ENCODE measurements at regions not wholly inside any gene's neighbourhood (a gene's known extent, or its start where the extent isn't known, plus 50 kb on each side); places are given as distances from the start of the nearest gene placed in this dataset.

DNA sequence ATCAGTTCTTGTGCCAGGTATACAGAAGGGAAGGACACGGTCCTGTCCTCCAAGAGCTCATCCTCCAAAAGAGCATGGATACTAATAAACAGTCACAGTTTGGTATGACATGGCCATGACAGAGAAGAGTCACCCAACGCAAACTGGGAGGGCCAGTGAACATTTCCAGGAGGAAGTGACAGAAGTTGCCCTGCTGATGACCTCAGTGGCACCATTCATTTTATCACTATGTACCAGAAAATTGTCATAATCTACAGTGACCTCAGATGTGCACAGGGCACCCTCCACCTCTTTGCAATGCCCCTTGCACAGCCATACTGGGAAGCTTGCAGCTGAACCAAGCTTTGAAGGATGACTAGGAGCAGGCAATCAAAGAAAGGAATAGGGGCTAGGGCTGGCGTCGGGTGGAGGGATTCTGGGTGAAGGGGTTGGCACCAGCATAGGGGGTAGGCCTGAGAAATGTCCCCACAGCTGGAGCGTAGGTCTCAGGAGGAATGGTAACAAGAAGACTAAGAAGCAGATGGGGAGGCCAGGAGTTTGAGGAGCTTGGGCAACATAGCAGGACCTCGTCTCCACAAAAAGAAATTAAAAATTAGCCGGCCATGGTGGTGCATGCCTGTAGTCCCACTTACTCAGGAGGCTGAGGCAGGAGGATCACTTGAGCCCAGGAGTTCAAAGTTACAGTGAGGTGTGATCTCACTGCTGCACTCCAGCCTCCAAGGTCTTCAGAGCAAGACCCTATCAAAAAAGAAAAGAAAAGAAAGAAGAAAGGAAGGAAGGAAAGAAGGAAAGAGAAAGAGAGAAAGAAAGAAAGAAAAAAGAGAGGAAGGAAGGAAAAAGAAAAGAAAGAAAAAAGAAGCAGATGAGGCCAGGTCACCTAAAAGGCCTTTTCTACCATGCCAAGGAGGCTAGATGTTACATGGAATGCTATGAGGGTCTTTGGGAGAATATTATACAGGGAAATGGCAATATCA is 65.3 kb upstream of the SNX9 start (continued):
- no peak for TF ChIP-seq PBX3 (IDR thresholded peaks at IDR 0.05)
- no peak for TF ChIP-seq FOXM1 (IDR thresholded peaks at IDR 0.05; ENCODE audit: low read depth)
- no peak for TF ChIP-seq NRF1 (IDR thresholded peaks at IDR 0.05; ENCODE audit: low read depth, low read length)
- TF ChIP-seq GATA2 (CRISPR knock-in tag; IDR thresholded peaks at IDR 0.05) = no peak
- no peak for TF ChIP-seq ELF1 (IDR thresholded peaks at IDR 0.05)
- TF ChIP-seq TAF1 (IDR thresholded peaks at IDR 0.05; ENCODE audit: borderline replicate concordance, low read depth, low read length) = no peak
- TF ChIP-seq RXRA (IDR thresholded peaks at IDR 0.05; ENCODE audit: borderline replicate concordance, low read depth) = no peak
- no peak for TF ChIP-seq MEF2A (IDR thresholded peaks at IDR 0.05; ENCODE audit: borderline replicate concordance, low read depth)
- TF ChIP-seq USF2 (IDR thresholded peaks at IDR 0.05; ENCODE audit: borderline replicate concordance, low read depth, low read length) = no peak

DNA sequence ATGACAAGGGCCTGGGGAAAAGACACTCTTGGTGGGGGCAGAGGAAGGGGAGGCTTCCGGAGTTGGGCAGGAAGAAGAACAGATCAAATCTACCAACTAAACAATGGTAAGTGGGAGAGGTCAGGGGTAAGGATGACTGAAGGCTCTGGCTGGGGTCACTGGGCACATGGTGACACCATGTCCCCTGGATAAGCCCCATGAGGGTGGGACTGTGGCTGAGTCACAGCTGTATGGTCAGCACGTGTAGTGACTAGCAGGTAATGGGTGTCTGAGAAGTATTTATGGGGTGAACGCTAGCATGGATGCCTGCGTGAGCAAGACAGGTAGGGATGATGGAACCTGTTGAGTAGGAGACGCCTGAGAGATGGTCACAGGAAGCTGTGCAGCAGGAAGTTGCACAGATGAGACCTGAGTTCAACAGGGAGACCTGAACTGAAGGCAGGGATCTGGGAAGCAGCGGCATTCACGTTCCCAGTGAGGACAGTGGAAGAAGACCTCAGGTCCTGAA is 64.5 kb upstream of the SNX9 start:
- H4K20me1 ChIP-seq (ENCODE audit: insufficient read depth) = no peaks in the 10 kb centered on the region
- H3K4me3 ChIP-seq (ENCODE audit: low read depth in 2 of 2, low read length in 1 of 2) = no peak overlapping the region
- H3K9ac ChIP-seq = no peak overlapping the region
- no peaks in the 10 kb centered on the region for H3K79me2 ChIP-seq (ENCODE audit: insufficient read depth)
- ChIA-PET CTCF (interaction anchor here (1.1 to 2.4 kb wide), 5 partner anchors 12 to 373 kb away, joined by 3 to 10 read pairs (median 6); no protein-coding TSS in a partner anchor), POLR2A (no interaction called here)
- H2AFZ ChIP-seq (ENCODE audit: low read depth) = no peak overlapping the region
- TF ChIP-seq GATA2 (CRISPR knock-in tag; IDR thresholded peaks at IDR 0.05) = no peak
- no peak for TF ChIP-seq USF2 (IDR thresholded peaks at IDR 0.05; ENCODE audit: borderline replicate concordance, low read depth, low read length)
- TF ChIP-seq NFIC (IDR thresholded peaks at IDR 0.05; ENCODE audit: borderline replicate concordance) = no peak
- TF ChIP-seq, protein P1, sequence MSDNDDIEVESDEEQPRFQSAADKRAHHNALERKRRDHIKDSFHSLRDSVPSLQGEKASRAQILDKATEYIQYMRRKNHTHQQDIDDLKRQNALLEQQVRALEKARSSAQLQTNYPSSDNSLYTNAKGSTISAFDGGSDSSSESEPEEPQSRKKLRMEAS (IDR thresholded peaks at IDR 0.05; ENCODE audit: low read depth) = no peak
- no peak for TF ChIP-seq TEAD4 (IDR thresholded peaks at IDR 0.05; ENCODE audit: borderline replicate concordance, insufficient read depth)
- TF ChIP-seq FOXM1 (IDR thresholded peaks at IDR 0.05; ENCODE audit: low read depth) = no peak
- no peak for TF ChIP-seq CHD2 (IDR thresholded peaks at IDR 0.05; ENCODE audit: low read length, partially characterized antibody)
- TF ChIP-seq SMC3 (IDR thresholded peaks at IDR 0.05; ENCODE audit: low read depth, low read length) = no peak
- no peak for TF ChIP-seq TCF12 (IDR thresholded peaks at IDR 0.05)
- no peak for TF ChIP-seq YY1 (IDR thresholded peaks at IDR 0.05; ENCODE audit: low read depth)
- TF ChIP-seq TAF1 (IDR thresholded peaks at IDR 0.05; ENCODE audit: borderline replicate concordance, low read depth, low read length) = no peak
- TF ChIP-seq, protein P2, sequence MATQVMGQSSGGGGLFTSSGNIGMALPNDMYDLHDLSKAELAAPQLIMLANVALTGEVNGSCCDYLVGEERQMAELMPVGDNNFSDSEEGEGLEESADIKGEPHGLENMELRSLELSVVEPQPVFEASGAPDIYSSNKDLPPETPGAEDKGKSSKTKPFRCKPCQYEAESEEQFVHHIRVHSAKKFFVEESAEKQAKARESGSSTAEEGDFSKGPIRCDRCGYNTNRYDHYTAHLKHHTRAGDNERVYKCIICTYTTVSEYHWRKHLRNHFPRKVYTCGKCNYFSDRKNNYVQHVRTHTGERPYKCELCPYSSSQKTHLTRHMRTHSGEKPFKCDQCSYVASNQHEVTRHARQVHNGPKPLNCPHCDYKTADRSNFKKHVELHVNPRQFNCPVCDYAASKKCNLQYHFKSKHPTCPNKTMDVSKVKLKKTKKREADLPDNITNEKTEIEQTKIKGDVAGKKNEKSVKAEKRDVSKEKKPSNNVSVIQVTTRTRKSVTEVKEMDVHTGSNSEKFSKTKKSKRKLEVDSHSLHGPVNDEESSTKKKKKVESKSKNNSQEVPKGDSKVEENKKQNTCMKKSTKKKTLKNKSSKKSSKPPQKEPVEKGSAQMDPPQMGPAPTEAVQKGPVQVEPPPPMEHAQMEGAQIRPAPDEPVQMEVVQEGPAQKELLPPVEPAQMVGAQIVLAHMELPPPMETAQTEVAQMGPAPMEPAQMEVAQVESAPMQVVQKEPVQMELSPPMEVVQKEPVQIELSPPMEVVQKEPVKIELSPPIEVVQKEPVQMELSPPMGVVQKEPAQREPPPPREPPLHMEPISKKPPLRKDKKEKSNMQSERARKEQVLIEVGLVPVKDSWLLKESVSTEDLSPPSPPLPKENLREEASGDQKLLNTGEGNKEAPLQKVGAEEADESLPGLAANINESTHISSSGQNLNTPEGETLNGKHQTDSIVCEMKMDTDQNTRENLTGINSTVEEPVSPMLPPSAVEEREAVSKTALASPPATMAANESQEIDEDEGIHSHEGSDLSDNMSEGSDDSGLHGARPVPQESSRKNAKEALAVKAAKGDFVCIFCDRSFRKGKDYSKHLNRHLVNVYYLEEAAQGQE (IDR thresholded peaks at IDR 0.05; ENCODE audit: low read depth, low read length) = no peak
- no peak for TF ChIP-seq NRF1 (IDR thresholded peaks at IDR 0.05; ENCODE audit: low read depth, low read length)
- TF ChIP-seq, protein P3, sequence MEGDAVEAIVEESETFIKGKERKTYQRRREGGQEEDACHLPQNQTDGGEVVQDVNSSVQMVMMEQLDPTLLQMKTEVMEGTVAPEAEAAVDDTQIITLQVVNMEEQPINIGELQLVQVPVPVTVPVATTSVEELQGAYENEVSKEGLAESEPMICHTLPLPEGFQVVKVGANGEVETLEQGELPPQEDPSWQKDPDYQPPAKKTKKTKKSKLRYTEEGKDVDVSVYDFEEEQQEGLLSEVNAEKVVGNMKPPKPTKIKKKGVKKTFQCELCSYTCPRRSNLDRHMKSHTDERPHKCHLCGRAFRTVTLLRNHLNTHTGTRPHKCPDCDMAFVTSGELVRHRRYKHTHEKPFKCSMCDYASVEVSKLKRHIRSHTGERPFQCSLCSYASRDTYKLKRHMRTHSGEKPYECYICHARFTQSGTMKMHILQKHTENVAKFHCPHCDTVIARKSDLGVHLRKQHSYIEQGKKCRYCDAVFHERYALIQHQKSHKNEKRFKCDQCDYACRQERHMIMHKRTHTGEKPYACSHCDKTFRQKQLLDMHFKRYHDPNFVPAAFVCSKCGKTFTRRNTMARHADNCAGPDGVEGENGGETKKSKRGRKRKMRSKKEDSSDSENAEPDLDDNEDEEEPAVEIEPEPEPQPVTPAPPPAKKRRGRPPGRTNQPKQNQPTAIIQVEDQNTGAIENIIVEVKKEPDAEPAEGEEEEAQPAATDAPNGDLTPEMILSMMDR (IDR thresholded peaks at IDR 0.05) = no peak
- no peak for TF ChIP-seq GABPA (IDR thresholded peaks at IDR 0.05; ENCODE audit: low read depth)
- H3K4me2 ChIP-seq = no peak overlapping the region
- H3K9me3 ChIP-seq = no peaks in the 10 kb centered on the region
- H3K27me3 ChIP-seq (ENCODE audit: insufficient read depth) = no peaks in the 10 kb centered on the region
- DNase-seq = no peak
- no peaks in the 10 kb centered on the region for H3K36me3 ChIP-seq (replicated peaks in 1 of 2; ENCODE audit: control insufficient read depth in 1 of 2, insufficient read depth in 2 of 2, low read length in 1 of 2)
- no peak overlapping the region for H3K27ac ChIP-seq (ENCODE audit: low read depth in 2 of 2, low read length in 1 of 2)
- H3K4me1 ChIP-seq (ENCODE audit: control insufficient read depth in 1 of 2, insufficient read depth in 2 of 2, low read depth in 1 of 2, low read length in 1 of 2) = peaks cover 22 to 28% of the 10 kb centered on the region in 2 experiments
- peaks cover 20% of the 10 kb centered on the region for H3F3A ChIP-seq (replicated peaks; ENCODE audit: insufficient read depth)
- 90% methylated on average over 7 of the region's 7 CpGs for WGBS (ENCODE audit: low lambda C conversion rate)
- no peaks in the 10 kb centered on the region for H3K9me2 ChIP-seq

All from SK-N-SH (cell line).